Kidney (tissue), 13 donors: ENCODE measurements at regions not wholly inside any gene's neighbourhood (a gene's known extent, or its start where the extent isn't known, plus 50 kb on each side); places are given as distances from the start of the nearest gene placed in this dataset.

Source experiments
- DNase-seq, 5 donors: peaks; one replicate each; pipeline ENCODE4 v3.0.0-alpha.2; 2013 to 2020
- FAIRE-seq: peaks from 2 replicates; lab custom pipeline; 2012; peaks lifted over from hg19 to GRCh38; lab: Jason Lieb, UNC
- H3K27ac ChIP-seq, 2 donors: one replicate each; pipeline ENCODE4 v1.7.0; 2013; ENCODE audit warnings: low read depth in 2 of 2, low read length in 2 of 2, inconsistent platforms in 1 of 2
- H3K27me3 ChIP-seq: one replicate; pipeline ENCODE4 v1.7.1; 2013; ENCODE audit warnings: low read length, inconsistent platforms; ENCODE audit not compliant: control insufficient read depth, insufficient read depth
- H3K36me3 ChIP-seq, 3 donors: one replicate each; pipeline versions ENCODE4 v1.7.0 to v1.7.1; 2013; ENCODE audit warnings: low read length in 3 of 3, control low read depth in 1 of 3, inconsistent platforms in 1 of 3; ENCODE audit not compliant: insufficient read depth in 3 of 3, control insufficient read depth in 2 of 3
- H3K4me1 ChIP-seq, 3 donors: one replicate each; pipeline versions ENCODE4 v1.7.0 to v1.7.1; 2013; ENCODE audit warnings: low read length in 3 of 3, inconsistent platforms in 1 of 3, low read depth in 1 of 3; ENCODE audit not compliant: control insufficient read depth in 2 of 3, insufficient read depth in 2 of 3
- H3K4me3 ChIP-seq, 3 donors: one replicate each; pipeline versions ENCODE4 v1.7.0 to v1.8.1; 2013; ENCODE audit warnings: low read length in 3 of 3, control low read depth in 1 of 3, inconsistent platforms in 1 of 3
- H3K9ac ChIP-seq, 3 donors: one replicate each; pipeline versions ENCODE4 v1.7.0 to v1.7.1; 2013; ENCODE audit warnings: low read length in 3 of 3, control low read depth in 1 of 3, inconsistent platforms in 1 of 3
- H3K9me3 ChIP-seq, 3 donors: one replicate each; pipeline versions ENCODE4 v1.7.0 to v1.7.1; 2013; ENCODE audit warnings: low read length in 3 of 3, control low read depth in 1 of 3, inconsistent platforms in 1 of 3; ENCODE audit not compliant: control insufficient read depth in 2 of 3, insufficient read depth in 1 of 3
- intact Hi-C: fragments of 100-400 bp; cut with DNase I; formaldehyde crosslinking; loops from one replicate; pipeline ENCODE4 v1.11.1; 2022
- TF ChIP-seq, protein P1 (sequence below): IDR thresholded peaks from 3 replicates; pipeline ENCODE4 v1.5.1; 2012; ENCODE audit warnings: mild to moderate bottlenecking, moderate library complexity, borderline replicate concordance; ENCODE audit not compliant: insufficient read depth; ENCODE audit errors: extremely low read depth
- donor health status: control.
- donor health status: control.
- donor health status: control.
- donor health status: control.
- donor health status: control.
- donor health status: DM: yes; HTN: yes; CAD: no.
- donor health status: Normal renal cell carcinoma (clear cell type).

DNA sequence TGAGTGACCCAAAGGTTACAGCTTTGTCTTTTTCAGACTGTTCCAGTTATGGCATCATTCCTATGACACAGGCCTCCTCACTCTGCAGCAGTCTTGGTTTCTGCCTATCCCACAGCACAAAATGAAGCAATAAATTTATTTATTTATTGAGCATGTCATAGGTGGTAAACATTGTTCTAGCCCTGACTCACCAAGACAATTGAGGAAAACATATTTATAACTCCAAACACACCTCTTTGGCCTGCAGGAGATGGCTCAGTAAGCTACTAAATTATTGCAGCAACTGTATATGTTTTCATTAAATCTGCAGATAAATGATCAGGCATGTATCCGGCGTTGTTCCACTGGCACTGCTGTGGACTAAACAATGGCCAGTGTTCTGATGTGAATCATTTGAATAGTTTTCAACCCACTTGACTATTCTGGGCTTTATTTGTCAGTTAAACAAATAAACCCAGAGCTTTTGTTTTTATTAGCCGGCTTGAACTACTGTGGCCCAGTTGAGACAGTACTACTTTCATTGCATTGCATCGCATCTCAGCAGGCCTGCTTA is 83.2 kb downstream of the FOXD1 start:
- Histone ChIP-seq H3K36me3 (no peaks in the 10 kb centered on the region), H3K27ac (no peak overlapping the region), H3K9me3 (no peaks in the 10 kb centered on the region), H3K4me1 (no peaks in the 10 kb centered on the region), H3K9ac (no peak overlapping the region), H3K27me3 (no peaks in the 10 kb centered on the region), H3K4me3 (no peak overlapping the region)
- no peak for FAIRE-seq
- no peak for DNase-seq
- TF ChIP-seq, protein P1, sequence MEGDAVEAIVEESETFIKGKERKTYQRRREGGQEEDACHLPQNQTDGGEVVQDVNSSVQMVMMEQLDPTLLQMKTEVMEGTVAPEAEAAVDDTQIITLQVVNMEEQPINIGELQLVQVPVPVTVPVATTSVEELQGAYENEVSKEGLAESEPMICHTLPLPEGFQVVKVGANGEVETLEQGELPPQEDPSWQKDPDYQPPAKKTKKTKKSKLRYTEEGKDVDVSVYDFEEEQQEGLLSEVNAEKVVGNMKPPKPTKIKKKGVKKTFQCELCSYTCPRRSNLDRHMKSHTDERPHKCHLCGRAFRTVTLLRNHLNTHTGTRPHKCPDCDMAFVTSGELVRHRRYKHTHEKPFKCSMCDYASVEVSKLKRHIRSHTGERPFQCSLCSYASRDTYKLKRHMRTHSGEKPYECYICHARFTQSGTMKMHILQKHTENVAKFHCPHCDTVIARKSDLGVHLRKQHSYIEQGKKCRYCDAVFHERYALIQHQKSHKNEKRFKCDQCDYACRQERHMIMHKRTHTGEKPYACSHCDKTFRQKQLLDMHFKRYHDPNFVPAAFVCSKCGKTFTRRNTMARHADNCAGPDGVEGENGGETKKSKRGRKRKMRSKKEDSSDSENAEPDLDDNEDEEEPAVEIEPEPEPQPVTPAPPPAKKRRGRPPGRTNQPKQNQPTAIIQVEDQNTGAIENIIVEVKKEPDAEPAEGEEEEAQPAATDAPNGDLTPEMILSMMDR = no peak
- intact Hi-C loops = no loop called here

DNA sequence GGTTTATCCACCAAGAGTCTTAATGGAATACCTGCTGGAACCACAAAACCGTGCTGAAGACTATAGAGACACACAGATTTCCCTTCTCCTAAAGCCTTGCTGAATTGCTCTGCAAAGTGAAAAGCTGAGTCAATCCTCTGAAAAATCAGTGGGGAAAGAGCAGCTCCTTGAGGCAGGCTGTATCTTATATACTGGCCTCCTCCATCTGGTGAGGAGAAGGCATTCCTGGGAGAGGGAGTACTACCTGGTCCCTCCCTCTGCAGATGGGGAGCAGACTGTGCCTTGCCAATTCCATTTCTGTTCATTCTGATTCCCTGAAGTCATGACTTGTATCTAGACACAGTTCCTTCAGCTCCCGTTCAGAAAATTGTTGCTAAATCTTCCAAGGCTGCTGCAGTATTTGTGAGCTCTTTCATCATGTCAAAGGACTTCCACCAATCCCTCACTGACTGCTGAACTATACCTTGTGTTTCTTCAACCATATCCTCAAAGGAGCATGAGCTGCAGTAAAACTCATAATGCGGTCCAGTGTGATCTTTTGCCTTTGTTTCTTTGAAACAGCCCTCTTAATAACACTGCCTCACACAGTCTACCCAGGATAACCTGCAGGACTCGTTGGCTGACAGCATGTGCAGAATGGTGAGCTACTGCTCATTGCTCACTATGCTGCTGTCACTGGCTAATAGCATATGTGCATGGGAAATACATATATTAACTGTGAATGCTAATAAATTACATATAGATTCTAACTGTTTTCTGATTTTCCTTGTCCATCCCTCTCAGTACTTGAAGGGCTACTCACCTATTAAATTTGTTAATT is 84.5 kb downstream of the FOXD1 start:
- intact Hi-C loops = no loop called here
- H3K9ac ChIP-seq = no peak overlapping the region
- H3K9me3 ChIP-seq = no peaks in the 10 kb centered on the region
- no peak for DNase-seq
- H3K4me3 ChIP-seq = no peak overlapping the region
- H3K36me3 ChIP-seq = no peaks in the 10 kb centered on the region
- no peak overlapping the region for H3K27ac ChIP-seq
- no peak for FAIRE-seq
- no peaks in the 10 kb centered on the region for H3K4me1 ChIP-seq
- H3K27me3 ChIP-seq = no peaks in the 10 kb centered on the region
- TF ChIP-seq, protein P1 = no peak

DNA sequence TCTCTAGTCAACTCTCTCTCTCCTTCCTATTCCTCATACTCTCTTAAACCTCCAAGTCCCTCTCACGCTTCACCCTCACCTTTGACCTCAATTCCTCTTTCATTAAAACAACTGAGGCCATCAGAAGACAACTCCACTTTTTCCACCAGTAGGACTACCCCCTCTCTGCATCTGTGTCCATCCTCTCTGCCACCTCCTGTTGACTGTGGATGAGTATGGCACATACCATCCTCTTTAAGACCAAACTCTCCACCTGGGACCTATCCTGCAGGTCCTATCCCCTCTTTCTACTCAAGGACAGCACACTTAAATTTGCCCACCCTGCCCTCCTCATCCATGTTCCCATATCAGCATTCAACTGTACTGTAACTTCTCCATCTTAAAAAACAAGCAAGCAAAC is 89.2 kb downstream of the FOXD1 start:
- TF ChIP-seq, protein P1 = no peak
- DNase-seq = no peak
- H3K9ac ChIP-seq = no peak overlapping the region
- H3K27ac ChIP-seq = no peak overlapping the region
- H3K9me3 ChIP-seq = no peaks in the 10 kb centered on the region
- H3K4me1 ChIP-seq = no peaks in the 10 kb centered on the region
- no peaks in the 10 kb centered on the region for H3K36me3 ChIP-seq
- H3K27me3 ChIP-seq = no peaks in the 10 kb centered on the region
- FAIRE-seq = no peak
- no peak overlapping the region for H3K4me3 ChIP-seq
- intact Hi-C loops = no loop called here
